ENCODE measurements at regions not wholly inside any gene's neighbourhood (a gene's known extent, or its start where the extent isn't known, plus 50 kb on each side); places are given as distances from the start of the nearest gene placed in this dataset.
"Not testable (repeated sequence)": the region's sequence is repeated elsewhere in the genome, so short reads cannot be mapped to it uniquely, and the experiment has no call there.

- H3K4me3 ChIP-seq (ENCODE audit: low read length), result no peak overlapping the region
- H3K4me1 ChIP-seq (ENCODE audit: control insufficient read depth, insufficient read depth, low read length), result no peaks in the 10 kb centered on the region
- peaks cover 4% of the 10 kb centered on the region for H3K9me3 ChIP-seq (ENCODE audit: control insufficient read depth, insufficient read depth, low read length)
- intact Hi-C loops (cut with micrococcal nuclease), result no loop called here
- 26% methylated on average over 6 of the region's 6 CpGs for WGBS (ENCODE audit: insufficient coverage)
- no peak overlapping the region for H3K27ac ChIP-seq (ENCODE audit: low read length)
- ATAC-seq (no peak), DNase-seq (no peak)
- H3K27me3 Mint-ChIP-seq (ENCODE audit: low read depth in 2 of 2), result no peaks in the 10 kb centered on the region
- no peaks in the 10 kb centered on the region for H3K36me3 ChIP-seq (ENCODE audit: control insufficient read depth, insufficient read depth, low read length)
- H3K4me3 Mint-ChIP-seq, result no peak overlapping the region
- H3K9me3 Mint-ChIP-seq, result peaks cover 10 to 15% of the 10 kb centered on the region in 2 donors
- no peak overlapping the region for H3K27ac Mint-ChIP-seq
- H3K4me1 Mint-ChIP-seq, result no peaks in the 10 kb centered on the region
- no peaks in the 10 kb centered on the region for H3K27me3 ChIP-seq (ENCODE audit: control insufficient read depth, insufficient read depth, low read length)
- no peaks in the 10 kb centered on the region for H3K36me3 Mint-ChIP-seq
- no peak for TF ChIP-seq CTCF (IDR thresholded peaks at IDR 0.05)
Measured at GRCh38 chr3:154872074-154872473, 208.0 kb upstream of the MME start.

- ATAC-seq, result no peak
- no peaks in the 10 kb centered on the region for H3K36me3 ChIP-seq (ENCODE audit: control insufficient read depth, insufficient read depth, low read length)
Measured at GRCh38 chr3:154864947-154865346, 215.2 kb upstream of the MME start.

GRCh38 chr3:154862265-154862664 is 217.9 kb upstream of the MME start:
- Mint-ChIP-seq H3K27ac (no peak overlapping the region), H3K4me1 (no peaks in the 10 kb centered on the region), H3K36me3 (no peaks in the 10 kb centered on the region), H3K9me3 (peaks cover 2 to 12% of the 10 kb centered on the region in 2 donors), H3K27me3 (ENCODE audit: low read depth in 2 of 2) (no peaks in the 10 kb centered on the region), H3K4me3 (no peak overlapping the region)
- Histone ChIP-seq H3K27ac (ENCODE audit: low read length) (no peak overlapping the region), H3K9me3 (ENCODE audit: control insufficient read depth, insufficient read depth, low read length) (no peaks in the 10 kb centered on the region), H3K36me3 (ENCODE audit: control insufficient read depth, insufficient read depth, low read length) (no peaks in the 10 kb centered on the region), H3K4me3 (ENCODE audit: low read length) (no peak overlapping the region), H3K4me1 (ENCODE audit: control insufficient read depth, insufficient read depth, low read length) (no peaks in the 10 kb centered on the region), H3K27me3 (ENCODE audit: control insufficient read depth, insufficient read depth, low read length) (no peaks in the 10 kb centered on the region)
- DNase-seq (no peak), ATAC-seq (no peak)
- intact Hi-C loops (cut with micrococcal nuclease), result no loop called here
- TF ChIP-seq CTCF (IDR thresholded peaks at IDR 0.05), result no peak

More at GRCh38 chr3:154864947-154865346, 215.2 kb upstream of the MME start:
- no CpG with 5 or more reads among the region's 1 CpG for WGBS (ENCODE audit: insufficient coverage)
- H3K27me3 ChIP-seq (ENCODE audit: control insufficient read depth, insufficient read depth, low read length), result no peaks in the 10 kb centered on the region
- H3K4me3 ChIP-seq (ENCODE audit: low read length), result no peak overlapping the region
- Mint-ChIP-seq H3K9me3 (peaks cover 2 to 10% of the 10 kb centered on the region in 2 donors), H3K27ac (no peak overlapping the region), H3K36me3 (no peaks in the 10 kb centered on the region), H3K27me3 (ENCODE audit: low read depth in 2 of 2) (no peaks in the 10 kb centered on the region), H3K4me1 (no peaks in the 10 kb centered on the region), H3K4me3 (no peak overlapping the region)
- no peaks in the 10 kb centered on the region for H3K4me1 ChIP-seq (ENCODE audit: control insufficient read depth, insufficient read depth, low read length)
- no peak for TF ChIP-seq CTCF (IDR thresholded peaks at IDR 0.05)
- DNase-seq, result no peak
- intact Hi-C loops (cut with micrococcal nuclease), result no loop called here
- no peak overlapping the region for H3K27ac ChIP-seq (ENCODE audit: low read length)
- H3K9me3 ChIP-seq (ENCODE audit: control insufficient read depth, insufficient read depth, low read length), result no peaks in the 10 kb centered on the region

GRCh38 chr3:154852998-154853397 is 227.1 kb upstream of the MME start:
- H3K4me3 ChIP-seq (ENCODE audit: low read length); ATAC-seq; H3K9me3 ChIP-seq (ENCODE audit: control insufficient read depth, insufficient read depth, low read length); H3K4me3 Mint-ChIP-seq; H3K27ac Mint-ChIP-seq; DNase-seq; H3K36me3 ChIP-seq (ENCODE audit: control insufficient read depth, insufficient read depth, low read length); H3K27me3 Mint-ChIP-seq (ENCODE audit: low read depth in 2 of 2); H3K27ac ChIP-seq (ENCODE audit: low read length); intact Hi-C loops (cut with micrococcal nuclease); H3K36me3 Mint-ChIP-seq; H3K4me1 Mint-ChIP-seq; H3K4me1 ChIP-seq (ENCODE audit: control insufficient read depth, insufficient read depth, low read length); H3K27me3 ChIP-seq (ENCODE audit: control insufficient read depth, insufficient read depth, low read length): not testable (repeated sequence)
- WGBS (ENCODE audit: insufficient coverage), result no CpG with 5 or more reads among the region's 3 CpGs
- peaks cover 12 to 18% of the 10 kb centered on the region in 2 donors for H3K9me3 Mint-ChIP-seq
